Neuronal stem cell (in vitro differentiated cells): ENCODE measurements at regions not wholly inside any gene's neighbourhood (a gene's known extent, or its start where the extent isn't known, plus 50 kb on each side); places are given as distances from the start of the nearest gene placed in this dataset.
A peak's percentile ranks its signal among the peaks of the same experiment; 100 is the strongest.

Experiments
- DNase-seq: peaks from one replicate; pipeline ENCODE4 v3.0.0-alpha.2; 2013; ENCODE audit warnings: low spot score
- H2AFZ ChIP-seq: one replicate; pipeline ENCODE4 v1.6.1; 2013; ENCODE audit warnings: mild to moderate bottlenecking, low read length, inconsistent platforms
- H2AK5ac ChIP-seq: 2 replicates; pipeline ENCODE4 v1.6.1; 2013; ENCODE audit warnings: low read depth, mild to moderate bottlenecking, inconsistent platforms, low read length, moderate library complexity, mixed read lengths
- H2BK120ac ChIP-seq: 2 replicates; pipeline ENCODE4 v1.6.1; 2013; ENCODE audit warnings: low read depth, mild to moderate bottlenecking, inconsistent platforms, low read length, moderate library complexity, mixed read lengths
- H2BK12ac ChIP-seq: one replicate; pipeline ENCODE4 v1.6.1; 2013; ENCODE audit warnings: low read length, inconsistent platforms
- H2BK15ac ChIP-seq: 2 replicates; pipeline ENCODE4 v1.6.1; 2013; ENCODE audit warnings: mild to moderate bottlenecking, low read length, inconsistent platforms, mixed read lengths
- H2BK5ac ChIP-seq: one replicate; pipeline ENCODE4 v1.6.1; 2013; ENCODE audit warnings: inconsistent platforms, mild to moderate bottlenecking, low read length, moderate library complexity
- H3K14ac ChIP-seq: one replicate; pipeline ENCODE4 v1.6.1; 2013; ENCODE audit warnings: low read length, inconsistent platforms
- H3K18ac ChIP-seq: 2 replicates; pipeline ENCODE4 v1.6.1; 2013; ENCODE audit warnings: low read length, inconsistent platforms
- H3K23ac ChIP-seq: 2 replicates; pipeline ENCODE4 v1.6.1; 2013; ENCODE audit warnings: low read depth, mild to moderate bottlenecking, mixed read lengths, low read length, inconsistent platforms; ENCODE audit not compliant: poor library complexity
- H3K27ac ChIP-seq: replicated peaks from 3 replicates; pipeline ENCODE4 v1.5.1; 2013; ENCODE audit warnings: low read length, inconsistent platforms
- H3K27me3 ChIP-seq, 3 experiments: 2 replicates each; pipeline ENCODE4 v1.6.1; 2013; ENCODE audit warnings: low read length in 3 of 3, mild to moderate bottlenecking in 2 of 3, inconsistent platforms in 1 of 3, low read depth in 1 of 3, mixed read lengths in 1 of 3, moderate library complexity in 1 of 3; ENCODE audit not compliant: control insufficient read depth in 3 of 3, insufficient read depth in 3 of 3
- H3K36me3 ChIP-seq, 2 donors: replicated peaks in 1 of 2; 2 replicates each; pipeline ENCODE4 v1.6.1; 2013; ENCODE audit warnings: low read length in 2 of 2; ENCODE audit not compliant: control insufficient read depth in 2 of 2, insufficient read depth in 2 of 2
- H3K4ac ChIP-seq: 2 replicates; pipeline ENCODE4 v1.6.1; 2013; ENCODE audit warnings: inconsistent platforms, mild to moderate bottlenecking, low read length, moderate library complexity
- H3K4me1 ChIP-seq, 2 donors: 1 replicate in 1 of 2; 2 replicates in 1 of 2; pipeline ENCODE4 v1.6.1; 2013; ENCODE audit warnings: low read length in 2 of 2, low read depth in 1 of 2; ENCODE audit not compliant: control insufficient read depth in 2 of 2, insufficient read depth in 1 of 2
- H3K4me2 ChIP-seq: one replicate; pipeline ENCODE4 v1.6.1; 2013; ENCODE audit warnings: mild to moderate bottlenecking, low read length, inconsistent platforms; ENCODE audit not compliant: insufficient read depth, poor library complexity, severe bottlenecking
- H3K4me3 ChIP-seq, 2 donors: 2 replicates each; pipeline ENCODE4 v1.5.1; 2013; ENCODE audit warnings: low read length in 2 of 2, mild to moderate bottlenecking in 2 of 2, inconsistent platforms in 1 of 2, moderate library complexity in 1 of 2
- H3K79me1 ChIP-seq: one replicate; pipeline ENCODE4 v1.6.1; 2013; ENCODE audit warnings: low read depth, mild to moderate bottlenecking, inconsistent platforms, low read length, moderate library complexity
- H3K9ac ChIP-seq: one replicate; pipeline ENCODE4 v1.6.1; 2013; ENCODE audit warnings: mild to moderate bottlenecking, low read depth, low read length, inconsistent platforms; ENCODE audit not compliant: poor library complexity
- H3K9me3 ChIP-seq, 2 donors: replicated peaks in 1 of 2; 2 replicates each; pipeline versions ENCODE3 to v1.6.1; 2013; ENCODE audit warnings: low read length in 2 of 2, mild to moderate bottlenecking in 2 of 2, inconsistent platforms in 1 of 2, low read depth in 1 of 2, mixed read lengths in 1 of 2, moderate library complexity in 1 of 2; ENCODE audit not compliant: control insufficient read depth in 2 of 2, insufficient read depth in 1 of 2
- H4K8ac ChIP-seq: one replicate; pipeline ENCODE4 v1.6.1; 2013; ENCODE audit warnings: low read depth, mild to moderate bottlenecking, inconsistent platforms, low read length, moderate library complexity
- H4K91ac ChIP-seq: one replicate; pipeline ENCODE4 v1.6.1; 2013; ENCODE audit warnings: low read length, low read depth, mild to moderate bottlenecking, inconsistent platforms; ENCODE audit not compliant: poor library complexity
- WGBS, 2 donors: extraction: QIAGEN DNeasy Blood & Tissue Kit; methylation state at CpG; one replicate each; pipeline ENCODE4 v1.1.7; 2013; ENCODE audit warnings: missing lambda C conversion rate in 2 of 2, mixed read lengths in 1 of 2; ENCODE audit not compliant: insufficient read length in 2 of 2, insufficient replicate concordance in 1 of 2; ENCODE audit errors: extremely low coverage in 2 of 2; 5-methylcytosine and 5-hydroxymethylcytosine counted together

DNA sequence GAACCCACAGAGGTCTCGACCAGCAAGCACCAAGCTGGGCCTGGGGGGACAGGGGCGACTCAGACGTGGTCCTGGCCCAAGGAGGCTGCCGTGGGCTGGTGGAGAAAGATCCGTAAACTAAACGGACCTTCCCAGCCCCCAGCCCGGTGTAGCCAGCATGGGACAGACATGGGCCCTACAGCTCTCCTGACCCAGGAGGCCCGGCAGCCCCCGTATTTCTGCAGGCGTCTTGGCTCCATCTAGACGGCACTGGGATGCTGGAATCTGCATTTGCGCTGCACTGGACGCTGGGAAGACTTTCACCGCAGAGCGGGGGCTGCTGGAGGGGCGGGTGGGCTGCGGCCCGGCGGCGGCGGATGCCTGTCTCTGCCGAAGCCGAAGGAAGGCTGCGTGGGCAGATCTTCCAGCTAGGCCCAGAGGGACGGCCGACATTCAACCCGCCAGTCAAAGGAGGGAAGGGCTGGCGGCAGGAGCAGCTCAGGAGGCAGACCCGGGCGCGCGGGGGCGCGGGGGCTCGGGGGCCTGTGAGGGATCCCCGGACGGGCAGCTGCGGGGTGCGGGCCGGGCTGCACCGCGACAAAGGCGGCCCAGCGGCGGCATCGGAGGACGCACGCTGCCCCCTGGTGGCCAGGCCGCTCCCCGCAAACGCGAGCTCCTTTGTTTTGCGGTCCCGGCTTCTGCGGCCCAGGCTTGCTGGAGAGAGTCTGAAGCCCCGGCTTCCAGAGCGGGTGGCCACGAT, 266.2 kb downstream of the NSG2 start:
- Histone ChIP-seq H3K23ac (peak overlapping the region; percentile 37), H3K4ac (no peak overlapping the region), H2AK5ac (peak overlapping the region; percentile 76), H3K9ac (peak overlapping the region; percentile 63), H2BK5ac (peak overlapping the region; percentile 68), H3K4me1 (peaks cover 0 to 8% of the 10 kb centered on the region in 2 donors), H3K9me3 (no peaks in the 10 kb centered on the region), H3K4me2 (peak overlapping the region; percentile 70), H3K27ac (no peak overlapping the region), H4K91ac (no peak overlapping the region), H4K8ac (no peak overlapping the region), H2BK15ac (peak overlapping the region; percentile 84), H2AFZ (peak overlapping the region; percentile 99), H3K4me3 (peak overlapping the region; percentile 43 to 71), H3K27me3 (peaks cover 0 to 13% (median 0%) of the 10 kb centered on the region in 3 experiments), H2BK120ac (peak overlapping the region; percentile 12), H2BK12ac (no peak overlapping the region), H3K36me3 (no peaks in the 10 kb centered on the region), H3K18ac (peak overlapping the region; percentile 93), H3K79me1 (no peaks in the 10 kb centered on the region), H3K14ac (peak overlapping the region; percentile 59)
- DNase-seq, result peak; percentile 76
- WGBS, 2 donors, result no CpG with 5 or more reads among the region's 58 CpGs

GRCh38 chr5:174312270-174312617, 266.7 kb downstream of the NSG2 start:
- H3K9me3 ChIP-seq, result no peaks in the 10 kb centered on the region
- peak overlapping the region; percentile 12 for H2BK120ac ChIP-seq
- peak overlapping the region; percentile 23 for H3K4ac ChIP-seq
- no peak overlapping the region for H4K91ac ChIP-seq
- H3K4me3 ChIP-seq, result no peak overlapping the region
- H2BK5ac ChIP-seq, result peak overlapping the region; percentile 68
- H3K27ac ChIP-seq, result no peak overlapping the region
- H3K4me2 ChIP-seq, result no peak overlapping the region
- H3K23ac ChIP-seq, result no peak overlapping the region
- no peaks in the 10 kb centered on the region for H3K79me1 ChIP-seq
- no CpG with 5 or more reads among the region's 25 CpGs for WGBS, 2 donors
- peak overlapping the region; percentile 1 for H3K9ac ChIP-seq
- H2BK15ac ChIP-seq, result peak overlapping the region; percentile 84
- no peak for DNase-seq
- H4K8ac ChIP-seq, result no peak overlapping the region
- H2AFZ ChIP-seq, result peak overlapping the region; percentile 99
- peaks cover 0 to 13% (median 0%) of the 10 kb centered on the region in 3 experiments for H3K27me3 ChIP-seq
- H3K4me1 ChIP-seq, result peaks cover 0 to 8% of the 10 kb centered on the region in 2 donors
- H2BK12ac ChIP-seq, result no peak overlapping the region
- H3K14ac ChIP-seq, result no peak overlapping the region
- H2AK5ac ChIP-seq, result peak overlapping the region; percentile 16
- peak overlapping the region; percentile 93 for H3K18ac ChIP-seq
- H3K36me3 ChIP-seq, result no peaks in the 10 kb centered on the region

DNA sequence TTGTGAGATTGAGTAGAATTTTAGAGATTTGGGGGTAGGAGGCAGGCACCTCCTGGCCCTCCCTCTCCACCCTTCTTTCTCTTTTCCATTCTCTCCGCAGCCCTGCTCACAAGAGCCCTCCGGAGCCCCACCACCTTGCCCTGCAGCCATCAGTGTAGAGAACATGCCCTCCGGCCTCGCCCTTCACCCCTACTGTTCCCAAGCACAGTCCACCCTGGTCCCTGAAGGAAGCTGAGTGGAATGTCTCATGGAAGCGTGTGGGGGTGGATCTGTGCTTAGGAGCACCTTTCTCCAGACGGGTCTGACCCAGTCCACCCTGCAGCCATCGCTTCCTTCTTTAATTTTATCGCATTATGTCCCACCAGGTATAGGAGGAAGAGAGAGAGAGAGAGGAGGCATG, 267.1 kb downstream of the NSG2 start:
- H3K79me1 ChIP-seq, result no peaks in the 10 kb centered on the region
- H3K9ac ChIP-seq, result no peak overlapping the region
- peak overlapping the region; percentile 12 for H2BK12ac ChIP-seq
- H3K4ac ChIP-seq, result no peak overlapping the region
- no peak overlapping the region for H2BK5ac ChIP-seq
- no peak overlapping the region for H4K8ac ChIP-seq
- no peak overlapping the region for H3K4me2 ChIP-seq
- no peak overlapping the region for H3K4me3 ChIP-seq
- H3K14ac ChIP-seq, result no peak overlapping the region
- H3K4me1 ChIP-seq, result peaks cover 0 to 8% of the 10 kb centered on the region in 2 donors
- peaks cover 0 to 13% (median 0%) of the 10 kb centered on the region in 3 experiments for H3K27me3 ChIP-seq
- H3K9me3 ChIP-seq, result no peaks in the 10 kb centered on the region
- no peaks in the 10 kb centered on the region for H3K36me3 ChIP-seq
- peak overlapping the region; percentile 12 for H2BK120ac ChIP-seq
- H3K27ac ChIP-seq, result no peak overlapping the region
- no CpG with 5 or more reads among the region's 8 CpGs for WGBS, 2 donors
- H2AK5ac ChIP-seq, result peak overlapping the region; percentile 16
- peak overlapping the region; percentile 99 for H2AFZ ChIP-seq
- H3K23ac ChIP-seq, result no peak overlapping the region
- no peak overlapping the region for H4K91ac ChIP-seq
- DNase-seq, result no peak
- peak overlapping the region; percentile 5 for H3K18ac ChIP-seq
- H2BK15ac ChIP-seq, result no peak overlapping the region

GRCh38 chr5:174313615-174314014, 268.1 kb downstream of the NSG2 start:
- no peak overlapping the region for H3K4me3 ChIP-seq
- H3K79me1 ChIP-seq, result no peaks in the 10 kb centered on the region
- H2AFZ ChIP-seq, result no peak overlapping the region
- H3K27me3 ChIP-seq, result peaks cover 0 to 13% (median 0%) of the 10 kb centered on the region in 3 experiments
- no peak overlapping the region for H2BK12ac ChIP-seq
- no peaks in the 10 kb centered on the region for H3K36me3 ChIP-seq
- H4K91ac ChIP-seq, result no peak overlapping the region
- H2BK120ac ChIP-seq, result no peak overlapping the region
- peaks cover 0 to 8% of the 10 kb centered on the region in 2 donors for H3K4me1 ChIP-seq
- H3K9me3 ChIP-seq, result no peaks in the 10 kb centered on the region
- H3K27ac ChIP-seq, result no peak overlapping the region
- H2BK5ac ChIP-seq, result no peak overlapping the region
- H3K4me2 ChIP-seq, result no peak overlapping the region
- no peak for DNase-seq
- no peak overlapping the region for H2BK15ac ChIP-seq
- H3K18ac ChIP-seq, result no peak overlapping the region
- H2AK5ac ChIP-seq, result no peak overlapping the region
- no peak overlapping the region for H3K4ac ChIP-seq
- no peak overlapping the region for H3K9ac ChIP-seq
- H4K8ac ChIP-seq, result no peak overlapping the region
- WGBS, 2 donors, result no CpG with 5 or more reads among the region's 5 CpGs
- no peak overlapping the region for H3K14ac ChIP-seq
- H3K23ac ChIP-seq, result no peak overlapping the region
